Nephron (organoid): ENCODE measurements at regions not wholly inside any gene's neighbourhood (a gene's known extent, or its start where the extent isn't known, plus 50 kb on each side); places are given as distances from the start of the nearest gene placed in this dataset.

Source experiments
- H3K27ac Mint-ChIP-seq, 3 experiments: 2 replicates each; pipeline ENCODE4 v1.8.0; 2020; ENCODE audit warnings: mixed read lengths in 3 of 3, mild to moderate bottlenecking in 2 of 3, moderate library complexity in 1 of 3
- H3K27me3 Mint-ChIP-seq: 2 replicates; pipeline ENCODE4 v1.8.0; 2021; ENCODE audit warnings: low read depth, mild to moderate bottlenecking, moderate library complexity, mixed read lengths
- H3K36me3 Mint-ChIP-seq: 2 replicates; pipeline ENCODE4 v1.8.0; 2020; ENCODE audit warnings: low read depth, mixed read lengths
- H3K4me1 Mint-ChIP-seq: 2 replicates; pipeline ENCODE4 v1.8.0; 2020; ENCODE audit warnings: mixed read lengths
- H3K4me3 Mint-ChIP-seq, 3 experiments: 2 replicates each; pipeline ENCODE4 v1.8.0; 2020; ENCODE audit warnings: mild to moderate bottlenecking in 3 of 3, mixed read lengths in 3 of 3, moderate library complexity in 2 of 3
- H3K9me3 Mint-ChIP-seq: 2 replicates; pipeline ENCODE4 v1.8.0; 2020; ENCODE audit warnings: mixed read lengths
- CTCF ChIP-seq, 3 experiments: fragments of 200-600 bp; sonication (generic); IDR thresholded peaks; one replicate each; pipeline ENCODE4 v1.5.0; 2021; ENCODE audit warnings: antibody characterized with exemption in 3 of 3; ENCODE audit not compliant: unreplicated experiment in 3 of 3

GRCh38 chr13:33490461-33491327 is 205.1 kb upstream of the STARD13 start:
- no peak overlapping the region for H3K27ac Mint-ChIP-seq
- H3K4me3 Mint-ChIP-seq, result no peak overlapping the region
- H3K27me3 Mint-ChIP-seq, result no peaks in the 10 kb centered on the region
- peaks cover 5% of the 10 kb centered on the region for H3K9me3 Mint-ChIP-seq
- TF ChIP-seq CTCF (IDR thresholded peaks at IDR 0.05; ENCODE audit: unreplicated experiment in 3 of 3), result no peak
- peaks cover 12% of the 10 kb centered on the region for H3K4me1 Mint-ChIP-seq
- no peaks in the 10 kb centered on the region for H3K36me3 Mint-ChIP-seq

- Mint-ChIP-seq H3K36me3 (no peaks in the 10 kb centered on the region), H3K4me3 (no peak overlapping the region), H3K4me1 (peaks cover 12% of the 10 kb centered on the region), H3K27me3 (no peaks in the 10 kb centered on the region), H3K9me3 (peaks cover 3% of the 10 kb centered on the region), H3K27ac (peak overlapping the region; percentile 65 to 77 (median 70))
- TF ChIP-seq CTCF (IDR thresholded peaks at IDR 0.05; ENCODE audit: unreplicated experiment in 3 of 3), result no peak
These were observed 208.3 kb upstream of the STARD13 start for GRCh38 chr13:33493672-33494365.

- H3K4me3 Mint-ChIP-seq, result no peak overlapping the region
- peaks cover 12% of the 10 kb centered on the region for H3K4me1 Mint-ChIP-seq
- no peaks in the 10 kb centered on the region for H3K27me3 Mint-ChIP-seq
- TF ChIP-seq CTCF (IDR thresholded peaks at IDR 0.05; ENCODE audit: unreplicated experiment in 3 of 3), result no peak
- no peaks in the 10 kb centered on the region for H3K36me3 Mint-ChIP-seq
- H3K9me3 Mint-ChIP-seq, result peaks cover 3% of the 10 kb centered on the region
- peak overlapping the region; percentile 65 to 77 (median 70) for H3K27ac Mint-ChIP-seq
These were observed 209.1 kb upstream of the STARD13 start for GRCh38 chr13:33494596-33495204.

GRCh38 chr13:33496336-33496735 is 210.8 kb upstream of the STARD13 start:
- Mint-ChIP-seq H3K27ac (peak overlapping the region in 1 of 3 experiments; percentile 42), H3K27me3 (no peaks in the 10 kb centered on the region), H3K4me1 (peaks cover 12% of the 10 kb centered on the region), H3K36me3 (no peaks in the 10 kb centered on the region), H3K9me3 (peaks cover 1% of the 10 kb centered on the region), H3K4me3 (no peak overlapping the region)
- no peak for TF ChIP-seq CTCF (IDR thresholded peaks at IDR 0.05; ENCODE audit: unreplicated experiment in 3 of 3)

GRCh38 chr13:33497146-33497845 is 211.7 kb upstream of the STARD13 start:
- peak overlapping the region in 2 of 3 experiments; percentile 45 to 48 for H3K27ac Mint-ChIP-seq
- no peaks in the 10 kb centered on the region for H3K27me3 Mint-ChIP-seq
- no peaks in the 10 kb centered on the region for H3K36me3 Mint-ChIP-seq
- H3K9me3 Mint-ChIP-seq, result peaks cover 11% of the 10 kb centered on the region
- H3K4me1 Mint-ChIP-seq, result peaks cover 12% of the 10 kb centered on the region
- H3K4me3 Mint-ChIP-seq, result no peak overlapping the region
- TF ChIP-seq CTCF (IDR thresholded peaks at IDR 0.05; ENCODE audit: unreplicated experiment in 3 of 3), result no peak
